CD14-positive monocyte (primary cell): ENCODE measurements at regions not wholly inside any gene's neighbourhood (a gene's known extent, or its start where the extent isn't known, plus 50 kb on each side); places are given as distances from the start of the nearest gene placed in this dataset.

Source experiments
- DNase-seq, 3 donors: peaks; one replicate each; pipeline ENCODE4 v3.0.0-alpha.2; 2011 to 2022
- H2AFZ ChIP-seq: 2 replicates; pipeline ENCODE4 v1.6.0; 2012; ENCODE audit warnings: mild to moderate bottlenecking, low read depth, low read length, inconsistent platforms; ENCODE audit not compliant: insufficient read depth, poor library complexity, severe bottlenecking
- H3K27ac ChIP-seq, 2 donors: 1 replicate in 1 of 2; 2 replicates in 1 of 2; pipeline ENCODE4 v1.5.1; 2012 to 2013; ENCODE audit warnings: low read length in 2 of 2, control low read depth in 1 of 2, inconsistent platforms in 1 of 2, low read depth in 1 of 2, mild to moderate bottlenecking in 1 of 2
- H3K27me3 ChIP-seq, 2 donors: one replicate each; pipeline versions ENCODE4 v1.6.0 to v1.6.1; 2011 to 2013; ENCODE audit warnings: low read length in 2 of 2; ENCODE audit not compliant: control insufficient read depth in 2 of 2, insufficient read depth in 2 of 2
- H3K36me3 ChIP-seq, 2 donors: replicated peaks in 1 of 2; 1 replicate in 1 of 2; 2 replicates in 1 of 2; pipeline versions ENCODE4 v1.5.1 to v1.6.1; 2012 to 2013; ENCODE audit warnings: low read length in 2 of 2, control low read depth in 1 of 2, inconsistent platforms in 1 of 2, mild to moderate bottlenecking in 1 of 2; ENCODE audit not compliant: insufficient read depth in 2 of 2, control insufficient read depth in 1 of 2
- H3K4me1 ChIP-seq, 2 donors: 1 replicate in 1 of 2; 2 replicates in 1 of 2; pipeline versions ENCODE4 v1.5.1 to v1.6.1; 2012 to 2013; ENCODE audit warnings: low read length in 2 of 2, control low read depth in 1 of 2, inconsistent platforms in 1 of 2, mild to moderate bottlenecking in 1 of 2, moderate library complexity in 1 of 2; ENCODE audit not compliant: insufficient read depth in 2 of 2, control insufficient read depth in 1 of 2
- H3K4me2 ChIP-seq: replicated peaks from 2 replicates; pipeline ENCODE3; 2012; ENCODE audit warnings: low read length, moderate library complexity, mild to moderate bottlenecking; ENCODE audit not compliant: poor library complexity, severe bottlenecking; ENCODE audit errors: extremely low read depth
- H3K4me3 ChIP-seq, 3 experiments: fragments of 200-600 bp in 1 of 3; sonication (generic) in 1 of 3; replicated peaks in 1 of 3; 1 replicate in 2 of 3; 2 replicates in 1 of 3; pipeline ENCODE4 v1.5.1; 2011 to 2013; ENCODE audit warnings: low read length in 3 of 3, mild to moderate bottlenecking in 3 of 3, control low read depth in 2 of 3, low read depth in 2 of 3, inconsistent platforms in 1 of 3, moderate library complexity in 1 of 3
- H3K79me2 ChIP-seq: 2 replicates; pipeline ENCODE4 v1.6.0; 2012; ENCODE audit warnings: mild to moderate bottlenecking, control low read depth, inconsistent platforms, low read length, moderate library complexity; ENCODE audit not compliant: insufficient read depth
- H3K9ac ChIP-seq: 2 replicates; pipeline ENCODE4 v1.6.0; 2017; ENCODE audit warnings: low read length, mild to moderate bottlenecking; ENCODE audit not compliant: insufficient read depth, poor library complexity, severe bottlenecking
- H3K9me3 ChIP-seq, 2 donors: replicated peaks in 1 of 2; 1 replicate in 1 of 2; 2 replicates in 1 of 2; pipeline versions ENCODE4 v1.5.1 to v1.6.1; 2012 to 2013; ENCODE audit warnings: low read length in 2 of 2, control low read depth in 1 of 2; ENCODE audit not compliant: control insufficient read depth in 1 of 2, insufficient read depth in 1 of 2
- H4K20me1 ChIP-seq: 2 replicates; pipeline ENCODE4 v1.6.0; 2012; ENCODE audit warnings: mild to moderate bottlenecking, low read length, control low read depth, moderate library complexity; ENCODE audit not compliant: insufficient read depth
- H3K27ac Mint-ChIP-seq, 7 donors: one replicate each; pipeline ENCODE4 v1.8.0; 2020; ENCODE audit warnings: mild to moderate bottlenecking in 7 of 7, mixed read lengths in 7 of 7, moderate library complexity in 6 of 7, inconsistent platforms in 2 of 7
- H3K27me3 Mint-ChIP-seq, 3 donors: one replicate each; pipeline ENCODE4 v1.8.0; 2021 to 2022; ENCODE audit warnings: low read depth in 3 of 3, mild to moderate bottlenecking in 3 of 3, mixed read lengths in 3 of 3, moderate library complexity in 3 of 3, inconsistent platforms in 1 of 3
- H3K36me3 Mint-ChIP-seq, 2 donors: one replicate each; pipeline ENCODE4 v1.8.0; 2020; ENCODE audit warnings: mixed read lengths in 2 of 2, inconsistent platforms in 1 of 2, mild to moderate bottlenecking in 1 of 2
- H3K4me1 Mint-ChIP-seq: one replicate; pipeline ENCODE4 v1.8.0; 2020; ENCODE audit warnings: mild to moderate bottlenecking, mixed read lengths
- H3K4me3 Mint-ChIP-seq, 2 donors: one replicate each; pipeline ENCODE4 v1.8.0; 2020; ENCODE audit warnings: mild to moderate bottlenecking in 2 of 2, mixed read lengths in 2 of 2, moderate library complexity in 1 of 2
- H3K9me3 Mint-ChIP-seq, 7 donors: one replicate each; pipeline ENCODE4 v1.8.0; 2020 to 2022; ENCODE audit warnings: mixed read lengths in 7 of 7, mild to moderate bottlenecking in 6 of 7, moderate library complexity in 6 of 7, inconsistent platforms in 2 of 7
- CTCF ChIP-seq: fragments of 200-600 bp; IDR thresholded peaks from one replicate; pipeline ENCODE4 v1.8.0; 2022; ENCODE audit warnings: antibody characterized with exemption, mild to moderate bottlenecking
- WGBS: methylation state at CpG from one replicate; pipeline ENCODE4 v1.1.5; 2013; ENCODE audit warnings: missing lambda C conversion rate; ENCODE audit not compliant: insufficient coverage; 5-methylcytosine and 5-hydroxymethylcytosine counted together
- intact Hi-C, 2 donors: fragments of 100-400 bp; cut with micrococcal nuclease; formaldehyde crosslinking; loops; one replicate each; pipeline versions ENCODE4 v1.15.0 to v1.15.1; 2023

- intact Hi-C loops = no loop called here
These were observed 357.7 kb upstream of the EMCN start for GRCh38 chr4:100875296-100876068.

DNA sequence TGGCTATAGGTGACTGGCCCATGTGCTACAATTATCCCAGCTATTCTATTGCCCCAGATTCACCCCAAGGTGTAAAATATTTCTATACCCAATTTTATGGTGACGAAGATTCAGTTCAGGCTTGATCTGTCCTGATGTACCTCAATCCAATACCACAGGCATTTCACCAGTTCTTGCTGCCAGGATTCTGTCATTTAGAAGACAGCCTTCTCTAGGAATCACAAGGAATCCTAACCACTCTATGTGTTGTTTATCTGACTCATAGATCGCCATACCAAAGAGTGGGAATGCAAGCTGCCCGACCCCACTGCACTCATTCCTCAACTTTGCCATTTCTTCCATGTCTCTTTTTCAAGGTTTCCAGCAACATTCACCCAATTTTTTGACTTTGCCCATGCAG lies 355.0 kb upstream of the EMCN start:
- H4K20me1 ChIP-seq = no peaks in the 10 kb centered on the region
- peaks cover 0 to 13% of the 10 kb centered on the region in 2 donors for H3K9me3 ChIP-seq
- H3K4me3 ChIP-seq = no peak overlapping the region
- no peaks in the 10 kb centered on the region for H3K4me1 ChIP-seq
- no peak overlapping the region for H2AFZ ChIP-seq
- H3K9ac ChIP-seq = no peak overlapping the region
- no peaks in the 10 kb centered on the region for H3K79me2 ChIP-seq
- peak overlapping the region in 1 of 7 donors; percentile 51 for H3K27ac Mint-ChIP-seq
- peaks cover 0 to 9% (median 3%) of the 10 kb centered on the region in 7 donors for H3K9me3 Mint-ChIP-seq
- no peak for DNase-seq
- intact Hi-C loops = no loop called here
- no peak overlapping the region for H3K4me3 Mint-ChIP-seq
- H3K4me1 Mint-ChIP-seq = no peaks in the 10 kb centered on the region
- no peaks in the 10 kb centered on the region for H3K36me3 Mint-ChIP-seq
- H3K27me3 Mint-ChIP-seq = peaks cover 0 to 1% (median 1%) of the 10 kb centered on the region in 3 donors
- no peaks in the 10 kb centered on the region for H3K36me3 ChIP-seq
- H3K27me3 ChIP-seq = no peaks in the 10 kb centered on the region
- WGBS = 90% methylated on average over 2 of the region's 3 CpGs
- TF ChIP-seq CTCF = no peak
- no peak overlapping the region for H3K4me2 ChIP-seq
- no peak overlapping the region for H3K27ac ChIP-seq

More at GRCh38 chr4:100875296-100876068, 357.7 kb upstream of the EMCN start:
- no peaks in the 10 kb centered on the region for H3K27me3 ChIP-seq
- H3K4me1 ChIP-seq = no peaks in the 10 kb centered on the region
- 100% methylated on average over 3 of the region's 4 CpGs for WGBS
- H3K9ac ChIP-seq = no peak overlapping the region
- DNase-seq = no peak
- H4K20me1 ChIP-seq = no peaks in the 10 kb centered on the region
- Mint-ChIP-seq H3K27me3 (peaks cover 0 to 1% (median 1%) of the 10 kb centered on the region in 3 donors), H3K4me1 (no peaks in the 10 kb centered on the region), H3K4me3 (no peak overlapping the region), H3K36me3 (no peaks in the 10 kb centered on the region), H3K9me3 (peaks cover 0 to 6% (median 2%) of the 10 kb centered on the region in 7 donors), H3K27ac (no peak overlapping the region)
- no peaks in the 10 kb centered on the region for H3K36me3 ChIP-seq
- no peak overlapping the region for H3K27ac ChIP-seq
- no peak for TF ChIP-seq CTCF
- no peaks in the 10 kb centered on the region for H3K79me2 ChIP-seq
- peaks cover 0 to 9% of the 10 kb centered on the region in 2 donors for H3K9me3 ChIP-seq
- no peak overlapping the region for H3K4me2 ChIP-seq
- H2AFZ ChIP-seq = no peak overlapping the region
- H3K4me3 ChIP-seq = no peak overlapping the region
